ENCODE measurements at regions not wholly inside any gene's neighbourhood (a gene's known extent, or its start where the extent isn't known, plus 50 kb on each side); places are given as distances from the start of the nearest gene placed in this dataset.

- no peak for ATAC-seq
- no peak for TF ChIP-seq POLR2A (IDR thresholded peaks at IDR 0.05)
- TF ChIP-seq, protein P1, sequence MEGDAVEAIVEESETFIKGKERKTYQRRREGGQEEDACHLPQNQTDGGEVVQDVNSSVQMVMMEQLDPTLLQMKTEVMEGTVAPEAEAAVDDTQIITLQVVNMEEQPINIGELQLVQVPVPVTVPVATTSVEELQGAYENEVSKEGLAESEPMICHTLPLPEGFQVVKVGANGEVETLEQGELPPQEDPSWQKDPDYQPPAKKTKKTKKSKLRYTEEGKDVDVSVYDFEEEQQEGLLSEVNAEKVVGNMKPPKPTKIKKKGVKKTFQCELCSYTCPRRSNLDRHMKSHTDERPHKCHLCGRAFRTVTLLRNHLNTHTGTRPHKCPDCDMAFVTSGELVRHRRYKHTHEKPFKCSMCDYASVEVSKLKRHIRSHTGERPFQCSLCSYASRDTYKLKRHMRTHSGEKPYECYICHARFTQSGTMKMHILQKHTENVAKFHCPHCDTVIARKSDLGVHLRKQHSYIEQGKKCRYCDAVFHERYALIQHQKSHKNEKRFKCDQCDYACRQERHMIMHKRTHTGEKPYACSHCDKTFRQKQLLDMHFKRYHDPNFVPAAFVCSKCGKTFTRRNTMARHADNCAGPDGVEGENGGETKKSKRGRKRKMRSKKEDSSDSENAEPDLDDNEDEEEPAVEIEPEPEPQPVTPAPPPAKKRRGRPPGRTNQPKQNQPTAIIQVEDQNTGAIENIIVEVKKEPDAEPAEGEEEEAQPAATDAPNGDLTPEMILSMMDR (IDR thresholded peaks at IDR 0.05 in 4 of 5, conservative IDR thresholded peaks at IDR 0.05 in 1 of 5) = no peak
- Histone ChIP-seq H3K27ac (no peak overlapping the region), H3K27me3 (no peaks in the 10 kb centered on the region), H3K36me3 (no peaks in the 10 kb centered on the region), H3K4me1 (no peaks in the 10 kb centered on the region), H3K9me3 (peaks cover 0 to 3% (median 0%) of the 10 kb centered on the region in 3 donors), H3K4me3 (no peak overlapping the region)
- in situ Hi-C loops (cut with MboI; ENCODE audit: low sequenced_read_pairs in 4 of 4) = no loop called here
- DNase-seq = no peak
- intact Hi-C loops (cut with DNase I; ENCODE audit: low total_unique reads) = no loop called here
Observed at GRCh38 chr6:8536122-8536521, 100.8 kb upstream of the SLC35B3 start.

DNA sequence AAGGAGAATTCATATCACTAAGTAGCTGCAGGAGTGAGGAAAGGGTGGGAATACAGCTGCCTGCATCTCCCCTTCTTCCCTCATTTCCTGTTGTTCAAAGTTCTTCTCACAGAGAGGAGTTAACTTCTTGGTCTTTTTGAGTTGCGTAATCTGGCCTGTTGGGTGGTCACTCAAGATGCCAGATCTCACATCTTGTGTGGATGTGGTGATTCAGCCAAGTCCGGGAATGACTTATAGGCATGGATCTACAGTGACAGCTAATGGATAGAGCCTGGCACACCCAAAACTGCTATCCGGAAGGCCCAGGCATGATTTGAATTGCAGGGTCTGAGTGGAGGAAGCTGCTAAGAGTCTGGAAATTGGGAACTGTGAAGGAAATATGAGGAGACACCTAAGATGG, 100.2 kb upstream of the SLC35B3 start:
- Histone ChIP-seq H3K27me3 (no peaks in the 10 kb centered on the region), H3K4me1 (no peaks in the 10 kb centered on the region), H3K27ac (no peak overlapping the region), H3K36me3 (no peaks in the 10 kb centered on the region), H3K4me3 (no peak overlapping the region), H3K9me3 (peaks cover 0 to 3% (median 0%) of the 10 kb centered on the region in 3 donors)
- no peak for TF ChIP-seq POLR2A (IDR thresholded peaks at IDR 0.05)
- TF ChIP-seq, protein P1 (IDR thresholded peaks at IDR 0.05 in 4 of 5, conservative IDR thresholded peaks at IDR 0.05 in 1 of 5) = no peak
- in situ Hi-C loops (cut with MboI; ENCODE audit: low sequenced_read_pairs in 4 of 4) (no loop called here), intact Hi-C loops (cut with DNase I; ENCODE audit: low total_unique reads) (no loop called here)
- ATAC-seq = no peak
- DNase-seq = no peak

GRCh38 chr6:8530785-8531435, 95.6 kb upstream of the SLC35B3 start:
- in situ Hi-C loops (cut with MboI; ENCODE audit: low sequenced_read_pairs in 4 of 4) = no loop called here
- H3K36me3 ChIP-seq = no peaks in the 10 kb centered on the region
- H3K4me1 ChIP-seq = peaks cover 0 to 3% of the 10 kb centered on the region in 2 donors
- no peak for DNase-seq
- intact Hi-C loops (cut with DNase I; ENCODE audit: low total_unique reads) = no loop called here
- H3K4me3 ChIP-seq = peak overlapping the region; percentile 11 to 37 (median 26)
- peak in 1 of 2 donors; percentile 30 for ATAC-seq
- H3K27me3 ChIP-seq = no peaks in the 10 kb centered on the region
- no peak for TF ChIP-seq POLR2A (IDR thresholded peaks at IDR 0.05)
- TF ChIP-seq, protein P1 (IDR thresholded peaks at IDR 0.05 in 4 of 5, conservative IDR thresholded peaks at IDR 0.05 in 1 of 5) = peak in 2 of 5 experiments; percentile 7 to 11
- H3K9me3 ChIP-seq = peaks cover 0 to 3% (median 0%) of the 10 kb centered on the region in 3 donors
- H3K27ac ChIP-seq = no peak overlapping the region

DNA sequence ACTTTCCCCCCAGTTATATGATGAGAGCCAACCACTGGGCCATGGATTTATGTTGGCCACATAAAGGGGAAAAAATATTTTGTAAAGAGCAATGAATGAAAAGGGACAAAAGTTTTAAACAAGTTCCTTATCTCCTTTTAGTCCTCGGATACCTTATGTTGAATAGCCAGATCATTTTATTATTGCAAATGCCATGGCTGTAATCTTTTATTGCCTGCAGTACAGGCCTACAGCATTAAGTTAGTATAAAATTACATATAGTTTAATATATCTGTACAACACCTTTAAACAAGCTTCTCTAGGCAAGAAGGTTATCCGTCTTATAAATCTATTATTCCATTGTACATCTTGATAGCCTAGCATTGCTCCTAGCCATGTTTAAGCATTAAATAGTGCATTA, 93.9 kb upstream of the SLC35B3 start:
- in situ Hi-C loops (cut with MboI; ENCODE audit: low sequenced_read_pairs in 4 of 4) = no loop called here
- peaks cover 0 to 3% (median 0%) of the 10 kb centered on the region in 3 donors for H3K9me3 ChIP-seq
- no peak overlapping the region for H3K27ac ChIP-seq
- H3K4me1 ChIP-seq = peaks cover 0 to 3% of the 10 kb centered on the region in 2 donors
- ATAC-seq = no peak
- intact Hi-C loops (cut with DNase I; ENCODE audit: low total_unique reads) = no loop called here
- DNase-seq = no peak
- TF ChIP-seq, protein P1 (IDR thresholded peaks at IDR 0.05 in 4 of 5, conservative IDR thresholded peaks at IDR 0.05 in 1 of 5) = no peak
- no peak for TF ChIP-seq POLR2A (IDR thresholded peaks at IDR 0.05)
- no peaks in the 10 kb centered on the region for H3K36me3 ChIP-seq
- H3K4me3 ChIP-seq = no peak overlapping the region
- H3K27me3 ChIP-seq = no peaks in the 10 kb centered on the region

DNA sequence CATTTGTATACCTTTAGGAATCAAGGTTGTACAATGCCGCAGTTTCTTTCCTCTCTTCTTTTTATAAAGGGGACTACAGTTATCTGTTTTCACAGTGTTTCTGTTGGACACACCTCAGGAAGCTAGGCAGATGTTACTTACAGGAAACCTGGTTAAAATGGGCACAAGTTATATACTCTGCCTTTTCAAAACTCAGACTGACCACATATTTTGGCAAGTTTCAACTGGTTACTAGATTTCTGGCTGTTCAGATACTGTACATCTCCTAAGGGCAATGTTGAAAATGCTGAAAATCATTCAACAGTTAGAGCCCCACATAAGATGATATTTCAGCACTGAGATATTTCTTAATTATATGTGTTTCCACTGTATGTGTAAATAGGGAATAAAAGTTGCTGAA, 92.5 kb upstream of the SLC35B3 start:
- Histone ChIP-seq H3K9me3 (peaks cover 0 to 3% (median 0%) of the 10 kb centered on the region in 3 donors), H3K36me3 (no peaks in the 10 kb centered on the region), H3K27ac (no peak overlapping the region), H3K4me3 (no peak overlapping the region), H3K4me1 (peaks cover 0 to 3% of the 10 kb centered on the region in 2 donors), H3K27me3 (no peaks in the 10 kb centered on the region)
- DNase-seq (no peak), ATAC-seq (no peak)
- TF ChIP-seq POLR2A (IDR thresholded peaks at IDR 0.05) = no peak
- TF ChIP-seq, protein P1 (IDR thresholded peaks at IDR 0.05 in 4 of 5, conservative IDR thresholded peaks at IDR 0.05 in 1 of 5) = no peak
- in situ Hi-C loops (cut with MboI; ENCODE audit: low sequenced_read_pairs in 4 of 4) (no loop called here), intact Hi-C loops (cut with DNase I; ENCODE audit: low total_unique reads) (no loop called here)

Data from gastrocnemius medialis (tissue), 4 donors.